Neural cell (in vitro differentiated cells): ENCODE measurements at regions not wholly inside any gene's neighbourhood (a gene's known extent, or its start where the extent isn't known, plus 50 kb on each side); places are given as distances from the start of the nearest gene placed in this dataset.

ENCODE experiments used
- EP300 ChIP-seq: fragments of 450-650 bp; conservative IDR thresholded peaks from 2 replicates; pipeline ENCODE4 v1.6.1; 2014; ENCODE audit warnings: antibody characterized with exemption, mild to moderate bottlenecking, moderate library complexity; ENCODE audit not compliant: poor library complexity, severe bottlenecking
- EZH2 ChIP-seq: fragments of 200-600, 300-800 bp; shearing (Covaris generic), sonication (generic); IDR thresholded peaks from 2 replicates; pipeline ENCODE4 v1.6.1; 2014; ENCODE audit warnings: antibody characterized with exemption, low read length, borderline replicate concordance, mild to moderate bottlenecking; ENCODE audit not compliant: insufficient read depth, poor library complexity, severe bottlenecking
- MXI1 ChIP-seq: fragments of 450-650 bp; conservative IDR thresholded peaks from 2 replicates; pipeline ENCODE4 v1.6.1; 2014; ENCODE audit warnings: antibody characterized with exemption, mild to moderate bottlenecking; ENCODE audit not compliant: poor library complexity, severe bottlenecking
- POLR2AphosphoS5 ChIP-seq: IDR thresholded peaks from 2 replicates; pipeline ENCODE4 v1.6.1; 2012
- RAD21 ChIP-seq: fragments of 450-650 bp; conservative IDR thresholded peaks from 2 replicates; pipeline ENCODE4 v1.6.1; 2014; ENCODE audit warnings: antibody characterized with exemption, mild to moderate bottlenecking, moderate library complexity
- SMC3 ChIP-seq: fragments of 450-650 bp; conservative IDR thresholded peaks from 2 replicates; pipeline ENCODE4 v1.6.1; 2014; ENCODE audit warnings: antibody characterized with exemption, mild to moderate bottlenecking, moderate library complexity; ENCODE audit not compliant: poor library complexity
- TAF1 ChIP-seq: IDR thresholded peaks from 2 replicates; pipeline ENCODE4 v1.6.1; 2012; ENCODE audit warnings: low read depth
- TF ChIP-seq, protein P1 (sequence below): fragments of 450-650 bp; IDR thresholded peaks from 2 replicates; pipeline ENCODE4 v1.5.1; 2014; ENCODE audit warnings: antibody characterized with exemption, mild to moderate bottlenecking, moderate library complexity; ENCODE audit not compliant: poor library complexity, severe bottlenecking
- TF ChIP-seq, protein P2 (sequence below): IDR thresholded peaks from 2 replicates; pipeline ENCODE4 v1.6.1; 2012; ENCODE audit warnings: borderline replicate concordance

DNA sequence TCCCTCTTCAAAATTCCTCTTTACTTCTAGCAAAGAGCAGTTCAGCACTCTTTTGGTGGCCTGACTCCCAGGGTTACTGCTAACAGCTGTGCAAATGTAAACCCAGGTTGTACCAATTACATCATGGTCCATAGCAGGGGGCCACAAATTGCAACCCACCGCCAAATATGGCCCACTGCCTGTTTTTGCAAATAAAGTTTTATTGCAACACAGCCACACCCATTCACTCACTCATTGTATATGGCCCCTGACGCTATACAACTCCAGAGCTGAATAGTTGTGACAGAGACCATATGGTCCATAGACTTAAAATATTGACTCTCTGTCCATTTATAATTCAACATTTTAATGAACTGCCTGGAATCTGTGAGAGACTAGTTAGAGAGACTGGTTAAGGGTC, 233.4 kb downstream of the NFATC2 start:
- TF ChIP-seq POLR2AphosphoS5: no peak
- TF ChIP-seq, protein P1, sequence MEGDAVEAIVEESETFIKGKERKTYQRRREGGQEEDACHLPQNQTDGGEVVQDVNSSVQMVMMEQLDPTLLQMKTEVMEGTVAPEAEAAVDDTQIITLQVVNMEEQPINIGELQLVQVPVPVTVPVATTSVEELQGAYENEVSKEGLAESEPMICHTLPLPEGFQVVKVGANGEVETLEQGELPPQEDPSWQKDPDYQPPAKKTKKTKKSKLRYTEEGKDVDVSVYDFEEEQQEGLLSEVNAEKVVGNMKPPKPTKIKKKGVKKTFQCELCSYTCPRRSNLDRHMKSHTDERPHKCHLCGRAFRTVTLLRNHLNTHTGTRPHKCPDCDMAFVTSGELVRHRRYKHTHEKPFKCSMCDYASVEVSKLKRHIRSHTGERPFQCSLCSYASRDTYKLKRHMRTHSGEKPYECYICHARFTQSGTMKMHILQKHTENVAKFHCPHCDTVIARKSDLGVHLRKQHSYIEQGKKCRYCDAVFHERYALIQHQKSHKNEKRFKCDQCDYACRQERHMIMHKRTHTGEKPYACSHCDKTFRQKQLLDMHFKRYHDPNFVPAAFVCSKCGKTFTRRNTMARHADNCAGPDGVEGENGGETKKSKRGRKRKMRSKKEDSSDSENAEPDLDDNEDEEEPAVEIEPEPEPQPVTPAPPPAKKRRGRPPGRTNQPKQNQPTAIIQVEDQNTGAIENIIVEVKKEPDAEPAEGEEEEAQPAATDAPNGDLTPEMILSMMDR: no peak
- TF ChIP-seq EP300: no peak
- TF ChIP-seq MXI1: no peak
- TF ChIP-seq, protein P2, sequence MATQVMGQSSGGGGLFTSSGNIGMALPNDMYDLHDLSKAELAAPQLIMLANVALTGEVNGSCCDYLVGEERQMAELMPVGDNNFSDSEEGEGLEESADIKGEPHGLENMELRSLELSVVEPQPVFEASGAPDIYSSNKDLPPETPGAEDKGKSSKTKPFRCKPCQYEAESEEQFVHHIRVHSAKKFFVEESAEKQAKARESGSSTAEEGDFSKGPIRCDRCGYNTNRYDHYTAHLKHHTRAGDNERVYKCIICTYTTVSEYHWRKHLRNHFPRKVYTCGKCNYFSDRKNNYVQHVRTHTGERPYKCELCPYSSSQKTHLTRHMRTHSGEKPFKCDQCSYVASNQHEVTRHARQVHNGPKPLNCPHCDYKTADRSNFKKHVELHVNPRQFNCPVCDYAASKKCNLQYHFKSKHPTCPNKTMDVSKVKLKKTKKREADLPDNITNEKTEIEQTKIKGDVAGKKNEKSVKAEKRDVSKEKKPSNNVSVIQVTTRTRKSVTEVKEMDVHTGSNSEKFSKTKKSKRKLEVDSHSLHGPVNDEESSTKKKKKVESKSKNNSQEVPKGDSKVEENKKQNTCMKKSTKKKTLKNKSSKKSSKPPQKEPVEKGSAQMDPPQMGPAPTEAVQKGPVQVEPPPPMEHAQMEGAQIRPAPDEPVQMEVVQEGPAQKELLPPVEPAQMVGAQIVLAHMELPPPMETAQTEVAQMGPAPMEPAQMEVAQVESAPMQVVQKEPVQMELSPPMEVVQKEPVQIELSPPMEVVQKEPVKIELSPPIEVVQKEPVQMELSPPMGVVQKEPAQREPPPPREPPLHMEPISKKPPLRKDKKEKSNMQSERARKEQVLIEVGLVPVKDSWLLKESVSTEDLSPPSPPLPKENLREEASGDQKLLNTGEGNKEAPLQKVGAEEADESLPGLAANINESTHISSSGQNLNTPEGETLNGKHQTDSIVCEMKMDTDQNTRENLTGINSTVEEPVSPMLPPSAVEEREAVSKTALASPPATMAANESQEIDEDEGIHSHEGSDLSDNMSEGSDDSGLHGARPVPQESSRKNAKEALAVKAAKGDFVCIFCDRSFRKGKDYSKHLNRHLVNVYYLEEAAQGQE: no peak
- TF ChIP-seq EZH2: no peak
- TF ChIP-seq RAD21: no peak
- TF ChIP-seq TAF1: no peak
- no peak for TF ChIP-seq SMC3
